Rectal smooth muscle tissue (tissue), 1 donor: ENCODE measurements at regions not wholly inside any gene's neighbourhood (a gene's known extent, or its start where the extent isn't known, plus 50 kb on each side); places are given as distances from the start of the nearest gene placed in this dataset.

ENCODE experiments used
- H3K27ac ChIP-seq: one replicate; pipeline ENCODE4 v1.7.0; 2013; ENCODE audit warnings: low read depth, low read length, inconsistent platforms
- H3K27me3 ChIP-seq: one replicate; pipeline ENCODE4 v1.7.0; 2013; ENCODE audit warnings: low read length; ENCODE audit not compliant: control insufficient read depth, insufficient read depth
- H3K36me3 ChIP-seq: one replicate; pipeline ENCODE4 v1.7.0; 2013; ENCODE audit warnings: low read length; ENCODE audit not compliant: control insufficient read depth, insufficient read depth
- H3K4me1 ChIP-seq: one replicate; pipeline ENCODE4 v1.7.0; 2013; ENCODE audit warnings: low read length; ENCODE audit not compliant: control insufficient read depth, insufficient read depth
- H3K4me3 ChIP-seq: one replicate; pipeline ENCODE4 v1.7.0; 2013; ENCODE audit warnings: low read length
- H3K9ac ChIP-seq: one replicate; pipeline ENCODE4 v1.7.0; 2013; ENCODE audit warnings: low read length

DNA sequence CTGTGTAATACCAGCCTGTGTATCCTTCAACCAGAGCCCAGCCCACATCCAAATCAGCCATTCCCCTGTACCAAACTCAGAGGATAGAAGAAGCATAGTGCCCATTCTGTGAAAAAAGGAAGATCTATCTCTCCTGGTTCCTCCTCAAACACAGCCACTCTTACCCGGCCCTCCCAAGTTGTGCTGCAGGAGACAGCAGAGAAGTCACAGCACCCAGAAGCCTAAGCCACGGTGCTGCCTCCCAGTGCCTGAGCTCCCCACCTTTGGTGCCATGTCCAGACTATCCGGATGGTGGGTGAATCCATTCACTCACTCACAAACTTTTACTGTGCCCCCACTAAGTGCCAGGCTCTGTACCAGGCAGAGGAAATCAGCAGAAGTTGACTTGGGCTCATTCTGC lies 166.0 kb upstream of the ZMIZ1 start:
- Histone ChIP-seq H3K27ac (no peak overlapping the region), H3K36me3 (no peaks in the 10 kb centered on the region), H3K4me1 (no peaks in the 10 kb centered on the region), H3K27me3 (no peaks in the 10 kb centered on the region), H3K4me3 (no peak overlapping the region), H3K9ac (no peak overlapping the region)

DNA sequence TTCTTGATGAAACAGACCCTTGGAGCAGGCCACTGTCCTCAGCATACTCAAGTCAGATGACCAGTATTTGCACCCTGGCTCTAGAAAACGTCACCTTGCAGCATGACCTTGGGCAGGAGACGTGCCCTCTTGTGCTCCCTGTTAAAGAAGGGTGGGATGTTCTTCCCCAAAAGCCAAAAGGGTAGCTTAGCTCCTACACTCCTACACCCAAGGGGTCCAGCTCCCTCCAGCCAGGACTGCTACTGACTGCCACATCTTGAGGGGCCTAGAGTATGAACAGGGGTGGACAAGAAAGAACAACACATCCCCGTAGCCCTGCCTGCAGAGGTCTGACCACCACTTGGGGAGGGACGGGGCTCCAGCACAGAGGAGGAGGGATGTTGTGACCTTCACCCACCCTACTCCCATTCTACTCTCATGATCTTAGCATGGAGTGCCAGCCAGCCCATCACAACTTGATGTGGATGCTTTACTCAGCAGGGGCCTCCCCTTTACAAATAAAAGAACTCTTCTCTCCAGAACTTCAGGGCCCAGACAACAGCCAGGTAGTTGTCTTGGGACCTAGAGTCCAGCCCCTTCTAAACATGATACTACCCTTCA lies 165.3 kb upstream of the ZMIZ1 start:
- no peaks in the 10 kb centered on the region for H3K36me3 ChIP-seq

GRCh38 chr10:78904196-78904595 lies 164.6 kb upstream of the ZMIZ1 start:
- H3K27me3 ChIP-seq: no peaks in the 10 kb centered on the region
- no peaks in the 10 kb centered on the region for H3K36me3 ChIP-seq
- H3K4me3 ChIP-seq: no peak overlapping the region
- H3K9ac ChIP-seq: no peak overlapping the region
- no peak overlapping the region for H3K27ac ChIP-seq
- H3K4me1 ChIP-seq: no peaks in the 10 kb centered on the region

More for the DNA sequence above, 165.3 kb upstream of the ZMIZ1 start:
- H3K4me1 ChIP-seq: no peaks in the 10 kb centered on the region
- no peak overlapping the region for H3K4me3 ChIP-seq
- no peak overlapping the region for H3K9ac ChIP-seq
- no peak overlapping the region for H3K27ac ChIP-seq
- H3K27me3 ChIP-seq: no peaks in the 10 kb centered on the region

DNA sequence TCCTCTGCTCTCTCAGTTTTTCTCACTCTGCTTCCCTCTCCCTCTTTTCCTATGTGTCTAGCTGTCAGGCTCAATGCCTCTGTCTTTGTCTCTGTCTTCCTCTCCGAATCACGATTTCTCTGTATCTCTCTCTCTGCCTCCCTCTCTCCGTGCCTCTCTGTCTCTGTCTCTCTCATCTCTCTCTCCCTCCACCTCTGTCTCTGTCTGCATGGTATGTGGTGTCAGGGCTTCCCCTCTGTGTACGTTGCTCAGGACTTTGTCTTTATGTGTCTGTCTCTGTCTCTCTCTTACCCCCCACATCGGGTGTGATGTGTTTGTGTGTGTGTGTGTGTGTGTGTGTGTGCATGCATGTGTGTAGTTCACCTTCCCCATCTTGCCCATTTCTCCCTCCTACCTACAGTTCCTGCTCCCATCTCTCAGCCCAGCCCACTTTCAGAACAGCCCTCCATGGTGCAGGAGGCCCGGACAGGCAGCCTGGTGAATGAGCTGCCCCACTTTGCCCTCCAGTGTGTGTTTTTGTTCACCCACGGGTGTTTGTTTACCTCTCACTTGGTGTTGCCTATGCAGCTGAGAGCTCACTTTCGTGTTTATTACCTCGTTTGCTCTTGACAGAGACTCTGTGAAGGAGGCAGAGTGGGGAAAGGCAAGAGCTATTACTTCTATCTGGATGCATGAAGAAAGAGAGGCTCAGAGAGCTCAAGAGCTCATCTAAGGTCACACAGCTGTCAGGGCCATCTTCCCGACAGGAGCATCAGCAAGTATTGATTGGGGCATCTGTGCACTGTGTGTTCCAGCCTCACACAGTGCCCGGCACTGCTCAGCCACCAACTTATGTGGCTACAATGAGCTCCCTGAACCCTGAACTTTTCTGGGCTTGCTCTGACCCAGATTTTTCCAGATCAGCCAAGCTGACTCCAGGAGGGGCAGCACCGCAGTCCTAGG lies 163.5 kb upstream of the ZMIZ1 start:
- Histone ChIP-seq H3K9ac (no peak overlapping the region), H3K27ac (no peak overlapping the region), H3K36me3 (no peaks in the 10 kb centered on the region), H3K27me3 (no peaks in the 10 kb centered on the region), H3K4me3 (no peak overlapping the region), H3K4me1 (no peaks in the 10 kb centered on the region)

- H3K27me3 ChIP-seq: no peaks in the 10 kb centered on the region
- no peak overlapping the region for H3K9ac ChIP-seq
- H3K36me3 ChIP-seq: no peaks in the 10 kb centered on the region
- no peaks in the 10 kb centered on the region for H3K4me1 ChIP-seq
- H3K27ac ChIP-seq: no peak overlapping the region
- H3K4me3 ChIP-seq: no peak overlapping the region
Measured at GRCh38 chr10:78905957-78906308, 162.8 kb upstream of the ZMIZ1 start.

DNA sequence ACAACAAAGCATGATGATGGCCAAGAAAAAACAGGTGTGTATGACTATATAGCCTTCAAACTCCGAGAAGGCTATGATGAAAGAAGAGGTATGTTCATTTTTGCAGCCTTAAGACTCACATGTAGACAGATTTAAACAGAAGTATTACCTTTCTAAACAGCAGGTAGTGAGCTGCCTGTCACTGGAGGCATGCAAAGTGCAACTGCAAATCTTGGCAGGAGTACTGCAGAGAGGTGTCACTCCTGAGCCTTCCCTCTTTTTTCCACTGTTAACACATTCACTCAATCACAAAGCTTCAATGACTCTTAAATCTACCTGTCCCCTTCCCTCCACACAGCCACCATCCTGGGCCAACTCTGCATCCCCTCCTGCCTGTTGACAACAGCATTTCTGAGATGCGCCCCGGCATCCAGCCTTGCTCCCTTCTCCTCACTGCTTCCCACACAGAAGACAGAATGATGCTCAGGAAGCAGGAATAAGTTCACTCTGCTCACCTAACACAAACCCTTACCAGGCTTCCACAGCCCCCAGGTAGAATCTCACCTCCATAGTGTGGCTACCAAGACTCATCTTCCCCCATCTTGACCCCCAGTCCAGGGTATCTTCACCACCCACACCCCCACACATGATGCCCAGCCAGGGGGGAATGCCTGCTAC lies 161.9 kb upstream of the ZMIZ1 start:
- Histone ChIP-seq H3K27ac (no peak overlapping the region), H3K9ac (no peak overlapping the region), H3K36me3 (no peaks in the 10 kb centered on the region), H3K27me3 (no peaks in the 10 kb centered on the region), H3K4me3 (no peak overlapping the region), H3K4me1 (no peaks in the 10 kb centered on the region)

- H3K4me1 ChIP-seq: no peaks in the 10 kb centered on the region
- H3K36me3 ChIP-seq: no peaks in the 10 kb centered on the region
- H3K27ac ChIP-seq: no peak overlapping the region
- H3K27me3 ChIP-seq: no peaks in the 10 kb centered on the region
- H3K4me3 ChIP-seq: no peak overlapping the region
- no peak overlapping the region for H3K9ac ChIP-seq
Measured at GRCh38 chr10:78907551-78908211, 161.1 kb upstream of the ZMIZ1 start.

GRCh38 chr10:78909221-78909620 lies 159.5 kb upstream of the ZMIZ1 start:
- no peaks in the 10 kb centered on the region for H3K4me1 ChIP-seq
- H3K36me3 ChIP-seq: no peaks in the 10 kb centered on the region

GRCh38 chr10:78910021-78910420 lies 158.7 kb upstream of the ZMIZ1 start:
- H3K36me3 ChIP-seq: no peaks in the 10 kb centered on the region
- no peaks in the 10 kb centered on the region for H3K4me1 ChIP-seq
- no peak overlapping the region for H3K4me3 ChIP-seq
- H3K27ac ChIP-seq: no peak overlapping the region
- no peak overlapping the region for H3K9ac ChIP-seq
- no peaks in the 10 kb centered on the region for H3K27me3 ChIP-seq

More at GRCh38 chr10:78909221-78909620, 159.5 kb upstream of the ZMIZ1 start:
- Histone ChIP-seq H3K9ac (no peak overlapping the region), H3K27ac (no peak overlapping the region), H3K27me3 (no peaks in the 10 kb centered on the region), H3K4me3 (no peak overlapping the region)

- H3K36me3 ChIP-seq: no peaks in the 10 kb centered on the region
- no peak overlapping the region for H3K9ac ChIP-seq
- H3K27ac ChIP-seq: no peak overlapping the region
- no peaks in the 10 kb centered on the region for H3K27me3 ChIP-seq
- H3K4me1 ChIP-seq: no peaks in the 10 kb centered on the region
- no peak overlapping the region for H3K4me3 ChIP-seq
Measured at GRCh38 chr10:78910476-78910875, 158.3 kb upstream of the ZMIZ1 start.

DNA sequence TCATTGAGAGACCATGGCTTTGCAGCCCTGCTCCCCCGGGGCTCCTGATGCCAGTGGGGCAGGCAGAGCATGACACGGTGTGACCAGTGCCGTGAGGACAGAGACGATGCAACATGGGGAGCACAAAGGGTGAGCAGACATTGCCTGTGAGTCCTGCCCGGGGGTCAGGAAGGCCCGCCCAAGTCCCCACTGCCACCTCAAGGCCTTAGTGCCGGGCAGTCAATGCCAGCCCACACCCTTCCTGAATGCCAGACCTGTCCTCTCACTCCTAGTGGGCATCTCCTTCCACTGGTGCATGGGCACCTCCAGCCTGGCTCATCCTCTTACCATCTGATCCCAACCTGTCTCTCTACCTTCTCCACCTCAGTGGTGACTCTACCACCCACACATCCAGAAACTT lies 157.9 kb upstream of the ZMIZ1 start:
- Histone ChIP-seq H3K27me3 (no peaks in the 10 kb centered on the region), H3K36me3 (no peaks in the 10 kb centered on the region), H3K27ac (no peak overlapping the region), H3K4me3 (no peak overlapping the region), H3K9ac (no peak overlapping the region), H3K4me1 (no peaks in the 10 kb centered on the region)
